HG03139 (cell line): ENCODE measurements at regions not wholly inside any gene's neighbourhood (a gene's known extent, or its start where the extent isn't known, plus 50 kb on each side); places are given as distances from the start of the nearest gene placed in this dataset.
"Not testable (repeated sequence)": the region's sequence is repeated elsewhere in the genome, so short reads cannot be mapped to it uniquely, and the experiment has no call there.

Source experiments
- ATAC-seq: cut with Tn5 transposase; IDR thresholded peaks from one replicate; pipeline ENCODE4 v1.9.1; 2021; ENCODE audit not compliant: unreplicated experiment

- ATAC-seq = no peak
Measured at GRCh38 chr5:109989161-109989560, 299.4 kb downstream of the MAN2A1 start.

GRCh38 chr5:109989994-109990722 lies 300.4 kb downstream of the MAN2A1 start:
- ATAC-seq = no peak

- no peak for ATAC-seq
Measured at GRCh38 chr5:109990723-109991359, 301.1 kb downstream of the MAN2A1 start.

GRCh38 chr5:109992264-109992915 lies 302.7 kb downstream of the MAN2A1 start:
- ATAC-seq = no peak

- ATAC-seq = no peak
Measured at GRCh38 chr5:109994135-109994534, 304.4 kb downstream of the MAN2A1 start.

DNA sequence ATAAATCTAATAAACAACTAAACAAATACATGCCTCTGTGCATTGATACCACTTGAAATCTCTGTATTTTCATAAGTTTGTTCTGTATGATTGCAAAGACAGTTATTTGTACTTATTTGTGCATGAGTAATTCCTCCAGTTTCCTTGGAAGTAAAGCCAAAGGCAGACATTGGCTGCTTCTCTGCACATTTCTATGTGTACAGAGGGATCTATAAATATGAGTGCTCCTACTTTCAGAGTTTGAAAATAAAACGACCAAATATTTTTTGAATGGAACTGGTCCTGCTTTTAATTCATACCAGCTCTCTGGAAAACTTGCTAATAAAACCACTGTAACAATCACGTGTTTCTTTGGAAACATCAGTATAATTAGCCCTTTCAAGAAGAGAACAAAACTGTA lies 306.5 kb downstream of the MAN2A1 start:
- ATAC-seq = no peak

- ATAC-seq = no peak
Measured at GRCh38 chr5:109997161-109997560, 307.4 kb downstream of the MAN2A1 start.

DNA sequence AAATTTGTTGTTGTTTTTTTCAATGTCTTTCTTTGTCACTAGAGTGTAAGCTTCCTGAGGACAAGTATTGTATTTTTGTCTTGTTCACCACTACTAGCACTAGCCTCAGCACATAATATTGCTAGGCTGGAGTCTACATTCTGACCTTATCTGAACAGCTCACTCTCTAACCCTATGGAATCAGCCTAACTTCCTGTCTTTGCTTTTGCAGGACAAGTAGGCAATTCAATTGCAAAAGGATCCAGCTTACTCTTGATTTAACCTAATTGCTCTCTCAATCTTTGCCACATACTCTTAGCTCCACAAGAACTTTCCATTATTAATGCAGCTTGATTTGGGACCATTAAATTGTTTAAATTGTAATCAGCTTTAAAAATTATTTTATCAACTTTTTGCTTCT lies 308.5 kb downstream of the MAN2A1 start:
- ATAC-seq = no peak

DNA sequence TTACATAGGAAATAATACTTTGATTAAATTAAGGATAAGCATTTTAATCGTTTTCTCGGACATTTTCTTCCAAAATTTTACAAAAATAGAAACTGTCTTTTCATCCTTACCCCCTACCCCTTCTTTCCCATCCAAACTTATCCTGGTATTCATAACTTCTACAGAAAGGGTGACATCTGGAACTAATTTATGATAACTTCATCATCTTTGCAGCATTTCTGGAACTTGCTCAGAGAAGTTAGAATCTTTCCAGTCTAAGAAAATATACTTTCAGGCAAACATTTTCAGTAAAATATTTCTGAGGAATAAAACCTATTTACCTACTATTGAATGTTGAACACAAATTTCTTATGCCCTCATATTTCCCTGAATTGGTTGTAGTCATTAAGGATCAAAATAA lies 309.0 kb downstream of the MAN2A1 start:
- no peak for ATAC-seq

DNA sequence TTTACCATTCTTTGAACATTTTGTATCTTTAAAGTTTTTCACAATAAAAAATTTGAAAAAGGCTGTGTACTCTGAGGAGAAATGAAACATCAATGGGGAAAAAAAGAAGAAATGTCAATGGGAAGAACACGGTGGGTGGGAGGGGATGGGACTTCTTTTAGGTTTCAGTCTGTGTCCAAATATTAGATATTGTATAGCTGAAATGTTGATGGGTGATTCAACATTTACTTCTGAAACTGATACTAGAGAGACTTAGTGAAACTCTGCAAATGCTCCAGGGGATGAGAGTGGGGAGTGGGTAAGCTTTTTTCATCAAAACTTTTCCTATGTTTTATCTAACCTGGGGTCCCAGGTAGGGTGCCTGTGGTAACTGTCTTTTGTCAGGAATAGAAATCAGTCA lies 311.9 kb downstream of the MAN2A1 start:
- ATAC-seq = no peak

GRCh38 chr5:110002652-110003051 lies 312.9 kb downstream of the MAN2A1 start:
- no peak for ATAC-seq

DNA sequence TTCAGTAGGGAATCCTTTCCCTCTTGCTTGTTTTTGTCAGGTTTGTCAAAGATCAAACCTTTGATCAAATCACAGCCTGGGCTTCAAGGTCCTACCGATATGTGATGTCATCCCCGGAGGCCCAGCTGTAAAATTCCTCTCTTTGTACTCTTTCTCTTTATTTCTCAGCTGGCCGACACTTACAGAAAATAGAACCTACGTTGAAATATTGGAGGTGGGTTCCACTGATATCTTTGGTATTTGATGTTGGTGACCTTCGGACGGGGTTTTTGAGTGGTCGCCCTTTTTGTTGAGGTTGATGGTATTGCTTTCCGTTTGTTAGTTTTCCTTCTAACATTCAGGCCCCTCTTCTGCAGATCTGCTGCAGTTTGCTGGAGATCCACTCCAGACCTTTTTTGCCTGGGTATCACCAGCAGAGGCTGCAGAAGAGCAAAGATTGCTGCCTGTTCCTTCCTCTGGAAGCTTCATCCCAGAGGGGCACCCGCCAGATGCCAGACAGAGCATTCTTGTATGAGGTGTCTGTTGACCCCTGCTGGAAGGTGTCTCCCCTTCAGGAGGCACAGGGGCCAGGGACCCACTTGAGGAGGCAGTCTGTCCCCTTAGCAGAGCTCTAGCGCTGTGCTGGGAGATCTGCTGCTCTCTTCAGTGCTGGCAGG lies 316.3 kb downstream of the MAN2A1 start:
- ATAC-seq = not testable (repeated sequence)

GRCh38 chr5:110007101-110007500 lies 317.4 kb downstream of the MAN2A1 start:
- no peak for ATAC-seq

GRCh38 chr5:110008131-110008530 lies 318.4 kb downstream of the MAN2A1 start:
- no peak for ATAC-seq

- ATAC-seq = no peak
Measured at GRCh38 chr5:110012145-110012544, 322.4 kb downstream of the MAN2A1 start.

GRCh38 chr5:110013017-110013416 lies 323.3 kb downstream of the MAN2A1 start:
- no peak for ATAC-seq

DNA sequence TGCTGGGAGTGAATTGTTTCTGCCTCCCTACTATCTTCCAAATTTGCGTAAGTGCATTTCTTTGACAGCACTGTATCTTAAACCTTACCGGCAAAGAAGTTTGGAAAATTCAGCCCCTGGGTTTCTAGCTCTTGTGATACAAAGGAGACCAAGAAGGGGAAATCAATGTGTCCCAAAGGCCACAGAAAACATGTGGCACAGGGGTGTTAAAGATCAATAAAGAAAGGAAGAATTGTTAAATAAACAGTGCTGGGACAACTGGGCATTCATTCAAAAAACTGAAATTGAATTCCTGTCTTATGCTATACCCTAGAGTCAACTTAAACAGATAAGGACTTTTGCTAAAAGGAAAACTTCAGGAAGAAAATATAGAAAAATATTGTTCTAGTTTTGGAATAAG lies 328.1 kb downstream of the MAN2A1 start:
- no peak for ATAC-seq

- ATAC-seq = no peak
Measured at GRCh38 chr5:110018509-110018908, 328.8 kb downstream of the MAN2A1 start.

DNA sequence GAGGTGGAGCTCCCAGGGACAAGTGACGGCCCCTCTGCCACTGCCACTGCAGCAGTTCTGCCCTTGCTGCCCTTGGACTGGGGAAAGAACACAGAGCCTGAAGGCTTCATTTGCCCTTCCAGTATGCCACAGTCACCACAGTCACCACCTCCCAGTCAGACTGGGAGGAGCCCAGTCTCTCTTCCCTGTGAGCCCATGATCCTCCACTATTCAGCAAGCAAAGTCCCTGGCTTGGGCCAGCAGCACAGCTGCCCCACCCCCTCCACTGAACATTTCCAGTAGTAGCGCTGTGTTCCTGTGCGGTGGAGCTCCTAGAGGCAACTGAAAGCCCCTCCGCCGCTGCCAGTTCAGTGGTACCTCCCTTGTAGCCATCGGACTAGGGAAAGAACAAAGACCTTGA lies 329.4 kb downstream of the MAN2A1 start:
- no peak for ATAC-seq

DNA sequence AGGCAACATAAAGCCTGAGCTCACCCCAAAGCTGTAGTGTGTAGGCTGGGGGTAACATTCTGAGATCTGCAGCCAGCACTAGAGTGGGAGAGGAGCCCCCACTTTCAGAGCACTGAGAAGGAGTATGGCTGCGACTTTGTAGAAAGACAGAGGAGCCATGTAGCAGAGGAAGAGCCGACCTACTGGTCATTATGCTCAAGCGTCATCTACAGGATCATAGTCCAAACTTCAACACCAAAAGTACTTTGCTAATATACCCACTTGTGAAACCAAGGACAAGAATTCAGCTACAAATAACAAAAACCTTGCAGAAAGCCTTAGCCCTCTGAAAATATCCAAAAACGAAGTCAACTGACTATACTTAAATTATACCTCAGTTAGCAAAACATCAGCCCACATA lies 330.1 kb downstream of the MAN2A1 start:
- no peak for ATAC-seq

DNA sequence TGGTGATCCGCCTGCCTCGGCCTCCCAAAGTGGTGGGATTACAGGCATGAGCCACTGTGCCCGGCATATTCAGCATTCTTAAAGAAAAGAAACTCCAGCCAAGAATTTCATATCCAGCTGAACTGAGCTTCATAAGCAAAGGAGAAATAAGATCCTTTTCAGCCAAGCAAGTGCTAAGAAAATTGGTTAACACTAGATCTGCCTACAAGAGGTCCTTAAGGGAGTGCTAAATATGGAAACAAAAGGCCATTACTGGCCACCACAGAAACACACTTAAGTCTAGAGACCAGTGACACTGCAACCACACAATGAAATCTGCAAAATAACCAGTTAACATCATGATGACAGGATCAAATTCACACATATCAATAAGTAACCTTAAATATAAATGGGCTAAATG lies 331.5 kb downstream of the MAN2A1 start:
- ATAC-seq = no peak

- no peak for ATAC-seq
Measured at GRCh38 chr5:110025160-110025559, 335.4 kb downstream of the MAN2A1 start.
